ENCODE measurements at regions not wholly inside any gene's neighbourhood (a gene's known extent, or its start where the extent isn't known, plus 50 kb on each side); places are given as distances from the start of the nearest gene placed in this dataset.

GRCh38 chr14:44438936-44439335 is 68.1 kb downstream of the FSCB start:
- no peaks in the 10 kb centered on the region for H3K27me3 ChIP-seq (ENCODE audit: control insufficient read depth, insufficient read depth, low read length)
- FAIRE-seq (no peak), DNase-seq (ENCODE audit: low read depth) (no peak)
- H3K36me3 ChIP-seq (ENCODE audit: control insufficient read depth, insufficient read depth, low read length) = no peaks in the 10 kb centered on the region
- TF ChIP-seq CTCF (IDR thresholded peaks at IDR 0.05; ENCODE audit: insufficient read depth, low read length, severe bottlenecking) = no peak
- H3K4me3 ChIP-seq (ENCODE audit: low read depth, low read length) = no peak overlapping the region

GRCh38 chr14:44438221-44438620 is 68.9 kb downstream of the FSCB start:
- FAIRE-seq (no peak), DNase-seq (ENCODE audit: low read depth) (no peak)
- Histone ChIP-seq H3K36me3 (ENCODE audit: control insufficient read depth, insufficient read depth, low read length) (no peaks in the 10 kb centered on the region), H3K27me3 (ENCODE audit: control insufficient read depth, insufficient read depth, low read length) (no peaks in the 10 kb centered on the region), H3K4me3 (ENCODE audit: low read depth, low read length) (no peak overlapping the region)
- TF ChIP-seq CTCF (IDR thresholded peaks at IDR 0.05; ENCODE audit: insufficient read depth, low read length, severe bottlenecking) = no peak

- Histone ChIP-seq H3K4me3 (ENCODE audit: low read depth, low read length) (no peak overlapping the region), H3K27me3 (ENCODE audit: control insufficient read depth, insufficient read depth, low read length) (no peaks in the 10 kb centered on the region), H3K36me3 (ENCODE audit: control insufficient read depth, insufficient read depth, low read length) (no peaks in the 10 kb centered on the region)
- DNase-seq (ENCODE audit: low read depth) = no peak
- no peak for FAIRE-seq
- no peak for TF ChIP-seq CTCF (IDR thresholded peaks at IDR 0.05; ENCODE audit: insufficient read depth, low read length, severe bottlenecking)
Observed at GRCh38 chr14:44436458-44436857, 70.6 kb downstream of the FSCB start.

GRCh38 chr14:44428231-44428945 is 78.7 kb downstream of the FSCB start:
- TF ChIP-seq CTCF (IDR thresholded peaks at IDR 0.05; ENCODE audit: insufficient read depth, low read length, severe bottlenecking) = no peak

GRCh38 chr14:44422699-44423098 is 84.4 kb downstream of the FSCB start:
- FAIRE-seq (no peak), DNase-seq (ENCODE audit: low read depth) (no peak)
- Histone ChIP-seq H3K4me3 (ENCODE audit: low read depth, low read length) (no peak overlapping the region), H3K36me3 (ENCODE audit: control insufficient read depth, insufficient read depth, low read length) (no peaks in the 10 kb centered on the region), H3K27me3 (ENCODE audit: control insufficient read depth, insufficient read depth, low read length) (no peaks in the 10 kb centered on the region)
- no peak for TF ChIP-seq CTCF (IDR thresholded peaks at IDR 0.05; ENCODE audit: insufficient read depth, low read length, severe bottlenecking)

More at GRCh38 chr14:44428231-44428945, 78.7 kb downstream of the FSCB start:
- no peak for DNase-seq (ENCODE audit: low read depth)
- H3K4me3 ChIP-seq (ENCODE audit: low read depth, low read length) = no peak overlapping the region
- no peak for FAIRE-seq
- H3K27me3 ChIP-seq (ENCODE audit: control insufficient read depth, insufficient read depth, low read length) = no peaks in the 10 kb centered on the region
- no peaks in the 10 kb centered on the region for H3K36me3 ChIP-seq (ENCODE audit: control insufficient read depth, insufficient read depth, low read length)

- no peak overlapping the region for H3K4me3 ChIP-seq (ENCODE audit: low read depth, low read length)
- FAIRE-seq (no peak), DNase-seq (ENCODE audit: low read depth) (no peak)
- H3K27me3 ChIP-seq (ENCODE audit: control insufficient read depth, insufficient read depth, low read length) = no peaks in the 10 kb centered on the region
- TF ChIP-seq CTCF (IDR thresholded peaks at IDR 0.05; ENCODE audit: insufficient read depth, low read length, severe bottlenecking) = no peak
- no peaks in the 10 kb centered on the region for H3K36me3 ChIP-seq (ENCODE audit: control insufficient read depth, insufficient read depth, low read length)
Observed at GRCh38 chr14:44420226-44420625, 86.9 kb downstream of the FSCB start.
